B cell (primary cell): ENCODE measurements at regions not wholly inside any gene's neighbourhood (a gene's known extent, or its start where the extent isn't known, plus 50 kb on each side); places are given as distances from the start of the nearest gene placed in this dataset.

Experiments used
- ATAC-seq: fragments of 200-7000 bp; cut with Tn5 transposase; one replicate; pipeline ENCODE4 v1.10.0; 2021; ENCODE audit warnings: low read depth, mild to moderate bottlenecking, moderate number of reproducible peaks, moderate library complexity
- CTCF ChIA-PET: fragments of 350-600 bp; sonication (Branson Sonifier 250); formaldehyde crosslinking; loops from one replicate; lab custom pipeline; 2021; ENCODE audit warnings: antibody characterized with exemption, inconsistent platforms; lab: Charles Lee
- POLR2A ChIA-PET: fragments of 350-600 bp; sonication (Branson Sonifier 250); formaldehyde crosslinking; loops from one replicate; lab custom pipeline; 2021; ENCODE audit warnings: antibody characterized with exemption; lab: Charles Lee
- DNase-seq: peaks from one replicate; pipeline ENCODE4 v3.0.0; 2013
- H2AFZ ChIP-seq: 2 replicates; pipeline ENCODE4 v1.6.1; 2012; ENCODE audit warnings: mild to moderate bottlenecking, low read depth, low read length; ENCODE audit not compliant: insufficient read depth, poor library complexity, severe bottlenecking
- H3K27ac ChIP-seq, 2 donors: 1 replicate in 1 of 2; 2 replicates in 1 of 2; pipeline ENCODE4 v1.5.1; 2012 to 2013; ENCODE audit warnings: low read length in 2 of 2, mild to moderate bottlenecking in 2 of 2, moderate library complexity in 1 of 2
- H3K27me3 ChIP-seq, 4 experiments: fragments of 200-600 bp in 1 of 4; sonication (generic) in 1 of 4; replicated peaks in 1 of 4; 1 replicate in 2 of 4; 2 replicates in 2 of 4; pipeline versions ENCODE4 v1.6.1 to v1.7.0; 2013 to 2016; ENCODE audit warnings: low read length in 3 of 4, mild to moderate bottlenecking in 2 of 4, mixed read lengths in 1 of 4, moderate library complexity in 1 of 4; ENCODE audit not compliant: insufficient read depth in 4 of 4, control insufficient read depth in 3 of 4; ENCODE audit errors: control extremely low read depth in 1 of 4
- H3K36me3 ChIP-seq, 2 experiments: replicated peaks in 1 of 2; 1 replicate in 1 of 2; 2 replicates in 1 of 2; pipeline versions ENCODE4 v1.6.1 to v1.7.1; 2013; ENCODE audit warnings: low read length in 1 of 2; ENCODE audit not compliant: insufficient read depth in 2 of 2, control insufficient read depth in 1 of 2; ENCODE audit errors: control extremely low read depth in 1 of 2, extremely low read depth in 1 of 2
- H3K4me1 ChIP-seq, 2 donors: fragments of 200-600 bp in 1 of 2; sonication (generic) in 1 of 2; 1 replicate in 1 of 2; 2 replicates in 1 of 2; pipeline versions ENCODE4 v1.5.1 to v1.6.1; 2013 to 2017; ENCODE audit warnings: low read length in 2 of 2; ENCODE audit not compliant: control insufficient read depth in 2 of 2, insufficient read depth in 2 of 2
- H3K4me2 ChIP-seq: replicated peaks from 2 replicates; pipeline ENCODE3; 2012; ENCODE audit warnings: mild to moderate bottlenecking, low read depth, low read length; ENCODE audit not compliant: poor library complexity, severe bottlenecking
- H3K4me3 ChIP-seq, 5 experiments: fragments of 200-600 bp in 1 of 5; sonication (generic) in 1 of 5; 1 replicate in 3 of 5; 2 replicates in 2 of 5; pipeline versions ENCODE4 v1.5.1 to v1.7.0; 2011 to 2016; ENCODE audit warnings: low read length in 4 of 5, mild to moderate bottlenecking in 4 of 5, low read depth in 2 of 5, control low read depth in 1 of 5, moderate library complexity in 1 of 5; ENCODE audit not compliant: insufficient read depth in 1 of 5; ENCODE audit errors: control extremely low read depth in 1 of 5, extremely low read depth in 1 of 5
- H3K79me2 ChIP-seq: fragments of 200-600 bp; sonication (generic); one replicate; pipeline ENCODE4 v1.6.0; 2016; ENCODE audit warnings: low read length; ENCODE audit not compliant: control insufficient read depth, insufficient read depth
- H3K9ac ChIP-seq: fragments of 200-600 bp; sonication (generic); 2 replicates; pipeline ENCODE4 v1.6.1; 2017; ENCODE audit warnings: mild to moderate bottlenecking, low read length, moderate library complexity
- H3K9me3 ChIP-seq, 3 donors: one replicate each; pipeline versions ENCODE4 v1.6.1 to v1.7.1; 2013; ENCODE audit warnings: low read length in 2 of 3; ENCODE audit not compliant: control insufficient read depth in 2 of 3, insufficient read depth in 1 of 3; ENCODE audit errors: control extremely low read depth in 1 of 3
- H4K20me1 ChIP-seq: 2 replicates; pipeline ENCODE4 v1.6.0; 2012; ENCODE audit warnings: mild to moderate bottlenecking, low read length; ENCODE audit not compliant: insufficient read depth, control insufficient read depth, poor library complexity, severe bottlenecking
- H3K27ac Mint-ChIP-seq: one replicate; pipeline ENCODE4 v1.8.0; 2021; ENCODE audit warnings: mixed read lengths
- H3K27me3 Mint-ChIP-seq: one replicate; pipeline ENCODE4 v1.8.0; 2021; ENCODE audit warnings: mixed read lengths
- H3K4me1 Mint-ChIP-seq: one replicate; pipeline ENCODE4 v1.8.0; 2021; ENCODE audit warnings: mixed read lengths
- H3K4me3 Mint-ChIP-seq: one replicate; pipeline ENCODE4 v1.8.0; 2021; ENCODE audit warnings: mixed read lengths
- H3K9me3 Mint-ChIP-seq: one replicate; pipeline ENCODE4 v1.8.0; 2022; ENCODE audit warnings: mixed read lengths; ENCODE audit not compliant: insufficient read depth
- CTCF ChIP-seq: fragments of 200-600 bp; IDR thresholded peaks from one replicate; pipeline ENCODE4 v1.8.0; 2022; ENCODE audit warnings: antibody characterized with exemption, mild to moderate bottlenecking
- EZH2 ChIP-seq: IDR thresholded peaks from 2 replicates; pipeline ENCODE4 v1.6.1; 2012; ENCODE audit warnings: borderline replicate concordance, low read depth, mild to moderate bottlenecking, moderate library complexity, low read length; ENCODE audit not compliant: insufficient read depth, poor library complexity, severe bottlenecking
- WGBS: methylation state at CpG from one replicate; pipeline ENCODE4 v1.1.5; 2013; ENCODE audit warnings: missing lambda C conversion rate; ENCODE audit not compliant: insufficient coverage; 5-methylcytosine and 5-hydroxymethylcytosine counted together
- intact Hi-C: fragments of 100-400 bp; cut with micrococcal nuclease; formaldehyde crosslinking; loops from one replicate; pipeline ENCODE4 v1.10.0; 2022

GRCh38 chr7:67487316-67487715, 490.7 kb downstream of the TYW1 start:
- no peak overlapping the region for H3K9ac ChIP-seq
- Mint-ChIP-seq H3K27ac (no peak overlapping the region), H3K4me1 (peaks cover 2% of the 10 kb centered on the region), H3K4me3 (no peak overlapping the region), H3K9me3 (peaks cover 4% of the 10 kb centered on the region), H3K27me3 (no peaks in the 10 kb centered on the region)
- DNase-seq (no peak), ATAC-seq (no peak)
- H4K20me1 ChIP-seq: no peaks in the 10 kb centered on the region
- ChIA-PET POLR2A (no interaction called here), CTCF (no interaction called here)
- H3K4me1 ChIP-seq: no peaks in the 10 kb centered on the region
- H3K27me3 ChIP-seq: no peaks in the 10 kb centered on the region
- no peak for TF ChIP-seq EZH2
- WGBS: 70% methylated on average over 5 of the region's 7 CpGs
- intact Hi-C loops: no loop called here
- H3K27ac ChIP-seq: no peak overlapping the region
- H2AFZ ChIP-seq: no peak overlapping the region
- no peak overlapping the region for H3K4me2 ChIP-seq
- peaks cover 0 to 2% (median 0%) of the 10 kb centered on the region in 3 donors for H3K9me3 ChIP-seq
- no peaks in the 10 kb centered on the region for H3K36me3 ChIP-seq
- H3K79me2 ChIP-seq: no peaks in the 10 kb centered on the region
- no peak overlapping the region for H3K4me3 ChIP-seq

GRCh38 chr7:67489881-67490280, 493.2 kb downstream of the TYW1 start:
- ATAC-seq: no peak
- Mint-ChIP-seq H3K27ac (no peak overlapping the region), H3K4me1 (no peaks in the 10 kb centered on the region), H3K27me3 (no peaks in the 10 kb centered on the region), H3K4me3 (no peak overlapping the region), H3K9me3 (peaks cover 4% of the 10 kb centered on the region)
- Histone ChIP-seq H3K79me2 (no peaks in the 10 kb centered on the region), H3K4me3 (no peak overlapping the region), H2AFZ (no peak overlapping the region), H3K4me2 (no peak overlapping the region), H3K9ac (no peak overlapping the region), H3K9me3 (peaks cover 0 to 2% (median 0%) of the 10 kb centered on the region in 3 donors), H3K36me3 (no peaks in the 10 kb centered on the region), H3K4me1 (no peaks in the 10 kb centered on the region), H4K20me1 (no peaks in the 10 kb centered on the region), H3K27ac (no peak overlapping the region), H3K27me3 (no peaks in the 10 kb centered on the region)
- CTCF ChIA-PET: no interaction called here
- POLR2A ChIA-PET: no interaction called here
- 96% methylated on average over 3 of the region's 5 CpGs for WGBS
- TF ChIP-seq EZH2 (no peak), CTCF (no peak)
- intact Hi-C loops: no loop called here
- DNase-seq: no peak
